GM12873 (cell line): ENCODE measurements at regions not wholly inside any gene's neighbourhood (a gene's known extent, or its start where the extent isn't known, plus 50 kb on each side); places are given as distances from the start of the nearest gene placed in this dataset.

Experiments used
- TF ChIP-seq, protein P1 (sequence below): IDR thresholded peaks from 2 replicates; pipeline ENCODE4 v1.5.1; 2012; ENCODE audit warnings: low read depth, mild to moderate bottlenecking, moderate library complexity, low read length, control low read depth; ENCODE audit not compliant: insufficient read depth; ENCODE audit errors: missing control alignments

DNA sequence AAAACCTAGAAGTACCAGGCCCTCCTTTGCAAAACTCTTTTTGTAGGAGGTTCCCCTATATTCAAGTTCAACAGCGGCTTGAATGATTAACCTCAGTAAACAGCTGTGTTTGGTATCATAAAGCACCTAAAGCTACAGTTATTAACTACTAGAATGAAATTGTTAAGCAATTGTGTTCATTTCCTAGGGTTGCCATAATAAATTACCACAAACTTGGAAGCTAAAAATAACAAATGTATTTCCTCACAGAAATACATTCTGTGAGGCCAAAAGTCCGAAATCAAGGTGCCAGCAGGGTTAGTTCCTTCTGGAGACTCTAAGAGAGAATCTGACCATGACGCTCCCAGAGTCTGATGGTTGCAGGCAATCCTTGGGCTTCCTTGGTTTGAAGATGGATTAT lies 202.1 kb upstream of the ACVR2A start:
- TF ChIP-seq, protein P1, sequence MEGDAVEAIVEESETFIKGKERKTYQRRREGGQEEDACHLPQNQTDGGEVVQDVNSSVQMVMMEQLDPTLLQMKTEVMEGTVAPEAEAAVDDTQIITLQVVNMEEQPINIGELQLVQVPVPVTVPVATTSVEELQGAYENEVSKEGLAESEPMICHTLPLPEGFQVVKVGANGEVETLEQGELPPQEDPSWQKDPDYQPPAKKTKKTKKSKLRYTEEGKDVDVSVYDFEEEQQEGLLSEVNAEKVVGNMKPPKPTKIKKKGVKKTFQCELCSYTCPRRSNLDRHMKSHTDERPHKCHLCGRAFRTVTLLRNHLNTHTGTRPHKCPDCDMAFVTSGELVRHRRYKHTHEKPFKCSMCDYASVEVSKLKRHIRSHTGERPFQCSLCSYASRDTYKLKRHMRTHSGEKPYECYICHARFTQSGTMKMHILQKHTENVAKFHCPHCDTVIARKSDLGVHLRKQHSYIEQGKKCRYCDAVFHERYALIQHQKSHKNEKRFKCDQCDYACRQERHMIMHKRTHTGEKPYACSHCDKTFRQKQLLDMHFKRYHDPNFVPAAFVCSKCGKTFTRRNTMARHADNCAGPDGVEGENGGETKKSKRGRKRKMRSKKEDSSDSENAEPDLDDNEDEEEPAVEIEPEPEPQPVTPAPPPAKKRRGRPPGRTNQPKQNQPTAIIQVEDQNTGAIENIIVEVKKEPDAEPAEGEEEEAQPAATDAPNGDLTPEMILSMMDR, result no peak

DNA sequence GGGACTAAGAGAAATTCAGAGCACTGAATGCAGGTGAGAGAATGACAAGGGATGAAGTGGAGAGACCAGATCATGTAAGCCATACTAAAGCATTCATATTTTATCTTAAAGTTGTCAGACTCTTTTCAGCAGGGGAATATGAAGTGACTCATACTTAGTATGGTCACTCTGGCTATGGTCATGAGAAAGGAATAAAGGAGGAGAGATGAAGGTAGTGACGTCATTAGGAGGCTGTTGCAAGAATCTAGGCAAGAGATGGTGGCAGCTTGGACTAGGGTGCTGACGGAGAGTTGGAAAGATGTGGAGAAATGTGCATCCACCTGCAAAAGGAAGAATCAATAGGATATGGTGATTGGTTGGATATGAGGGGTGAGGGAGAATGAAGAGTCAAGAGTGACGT lies 203.2 kb upstream of the ACVR2A start:
- TF ChIP-seq, protein P1, result no peak

DNA sequence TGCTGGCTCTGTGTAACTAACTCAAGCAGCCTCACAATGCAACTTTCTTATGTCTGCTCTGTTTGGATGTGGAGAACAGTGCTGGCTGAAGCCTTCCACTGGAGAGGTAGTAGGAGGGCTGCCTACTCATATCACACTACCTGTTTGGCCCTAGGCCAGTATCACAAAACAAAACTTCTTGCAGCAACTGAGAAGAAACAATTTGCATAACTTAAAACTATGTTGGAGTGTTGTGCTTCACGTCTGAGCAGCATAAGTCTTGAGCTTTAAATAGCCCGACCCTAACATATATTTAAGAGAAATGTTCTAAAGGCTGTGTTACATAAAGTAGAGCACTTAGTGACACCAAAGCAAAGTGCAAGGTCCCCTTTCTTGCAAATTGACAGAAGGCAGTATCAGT lies 204.9 kb upstream of the ACVR2A start:
- TF ChIP-seq, protein P1, result no peak

DNA sequence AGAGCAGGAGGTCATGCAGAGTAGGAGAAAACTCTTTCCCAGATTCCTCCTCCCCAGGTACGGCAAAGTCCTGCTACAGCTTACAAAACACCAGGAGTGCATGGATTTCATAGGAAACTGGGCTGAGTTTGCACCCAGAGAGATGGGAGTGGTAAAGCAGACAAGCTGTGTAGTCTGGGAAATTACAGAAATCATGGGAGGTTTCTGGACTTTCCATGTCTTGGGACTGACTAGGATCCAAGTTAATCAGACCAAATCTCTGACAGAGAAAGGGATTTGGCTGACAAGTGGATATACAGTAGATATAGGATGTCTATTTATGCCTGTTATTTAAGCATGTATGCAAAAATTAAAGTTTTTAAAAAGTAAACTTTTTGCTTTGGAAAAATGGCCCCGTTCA lies 205.4 kb upstream of the ACVR2A start:
- TF ChIP-seq, protein P1, result no peak

DNA sequence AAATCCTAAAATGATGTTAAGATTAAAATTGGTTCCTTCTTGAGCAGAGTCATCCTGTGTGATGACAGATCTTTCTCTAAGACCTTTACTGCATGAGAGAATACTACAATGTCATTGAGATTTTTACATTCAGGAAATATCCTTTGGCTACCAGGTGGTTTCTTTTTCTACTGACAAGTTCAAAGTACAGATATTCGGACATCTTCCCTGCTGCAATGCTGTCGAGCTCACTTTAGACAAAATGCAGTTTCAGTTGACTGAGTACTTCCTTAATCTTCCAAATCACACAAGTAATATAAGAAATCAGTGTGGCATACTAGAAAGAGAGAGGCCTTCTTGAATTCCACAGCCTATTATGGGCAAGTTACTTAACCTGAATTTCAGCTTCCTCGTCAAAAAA lies 207.9 kb upstream of the ACVR2A start:
- TF ChIP-seq, protein P1, result no peak

DNA sequence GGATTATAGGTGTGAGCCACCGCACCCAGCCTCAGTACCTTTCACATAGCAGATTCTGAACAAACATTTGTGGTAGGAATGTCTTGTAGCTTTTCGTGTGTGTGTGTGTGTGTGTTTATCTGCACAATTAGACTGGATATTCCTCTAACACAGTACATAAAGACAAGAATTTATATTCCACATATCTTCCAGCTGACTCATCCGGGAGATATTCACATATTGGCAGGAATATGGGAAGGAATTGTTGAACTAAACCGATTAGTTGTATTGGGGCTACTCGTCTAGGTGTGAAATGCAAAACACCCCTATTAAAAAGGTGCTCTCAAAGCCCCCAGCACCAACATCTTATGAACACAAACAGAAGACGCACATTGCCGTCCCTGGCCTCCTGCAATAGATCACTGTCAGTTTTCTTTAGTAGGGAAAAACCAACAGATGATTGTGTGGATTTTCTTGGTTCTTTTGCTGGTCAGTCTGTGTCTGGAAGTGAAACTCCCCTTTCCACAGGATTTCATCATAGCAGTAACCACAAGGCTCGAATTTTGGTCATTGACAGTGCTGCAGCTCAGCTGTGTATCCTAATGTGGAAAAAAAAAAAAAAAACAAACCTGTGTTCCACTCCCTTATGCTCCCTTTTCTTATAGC lies 208.5 kb upstream of the ACVR2A start:
- TF ChIP-seq, protein P1, result no peak

DNA sequence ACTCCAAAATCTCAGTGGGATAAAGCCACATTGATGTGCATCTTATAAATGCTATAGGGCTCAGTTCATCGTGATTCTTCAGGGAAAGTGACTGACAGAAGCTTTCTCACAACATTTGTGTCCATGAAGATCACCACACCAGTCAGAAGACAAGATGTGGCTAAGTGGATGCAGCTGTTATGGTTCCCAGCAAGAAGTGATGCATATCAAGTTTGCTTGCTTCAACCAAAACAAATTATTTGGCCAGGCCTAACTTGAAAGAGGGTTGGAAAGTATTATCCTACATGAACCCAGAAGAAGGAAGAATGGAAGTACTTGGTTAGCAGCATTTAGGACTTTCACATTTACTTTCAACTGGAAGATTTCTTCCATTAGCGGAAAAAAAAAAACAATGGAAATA lies 210.0 kb upstream of the ACVR2A start:
- TF ChIP-seq, protein P1, result no peak
